Pancreas (tissue), 10 donors: ENCODE measurements at regions not wholly inside any gene's neighbourhood (a gene's known extent, or its start where the extent isn't known, plus 50 kb on each side); places are given as distances from the start of the nearest gene placed in this dataset.

ENCODE experiments used
- ATAC-seq, 4 donors: fragments of 200-7000 bp; cut with Tn5 transposase; one replicate each; pipeline versions ENCODE4 v1.8.0 to v1.9.1; 2020; ENCODE audit warnings: mild to moderate bottlenecking in 4 of 4, moderate library complexity in 4 of 4
- DNase-seq, 6 donors: peaks; one replicate each; pipeline ENCODE4 v3.0.0-alpha.2; 2020
- FAIRE-seq: peaks from 2 replicates; lab custom pipeline; 2012; peaks lifted over from hg19 to GRCh38; lab: Jason Lieb, UNC
- H3K27ac ChIP-seq, 4 donors: fragments of 200-600 bp; sonication (generic); 1 replicate in 3 of 4; 2 replicates in 1 of 4; pipeline versions ENCODE4 v1.5.0 to v1.8.0; 2020
- H3K27me3 ChIP-seq, 4 donors: fragments of 200-600 bp; one replicate each; pipeline ENCODE4 v1.8.0; 2021
- H3K36me3 ChIP-seq, 3 donors: fragments of 200-600 bp; sonication (generic) in 1 of 3; one replicate each; pipeline versions ENCODE4 v1.5.0 to v1.8.0; 2020 to 2021
- H3K4me1 ChIP-seq, 3 donors: fragments of 200-600 bp; one replicate each; pipeline ENCODE4 v1.8.0; 2021
- H3K4me3 ChIP-seq, 4 donors: fragments of 200-600 bp; sonication (generic) in 2 of 4; one replicate each; pipeline versions ENCODE4 v1.5.0 to v1.8.0; 2020 to 2021
- H3K9me3 ChIP-seq, 4 donors: fragments of 200-600 bp; one replicate each; pipeline ENCODE4 v1.8.0; 2021
- CTCF ChIP-seq, 4 donors: fragments of 200-600 bp; sonication (generic) in 3 of 4; IDR thresholded peaks; one replicate each; pipeline versions ENCODE4 v1.5.0 to v1.8.0; 2021; ENCODE audit warnings: antibody characterized with exemption in 4 of 4
- WGBS, 2 donors: extraction: QIAGEN DNeasy Blood & Tissue Kit; methylation state at CpG; one replicate each; pipeline ENCODE4 v1.1.7; 2013; 5-methylcytosine and 5-hydroxymethylcytosine counted together
- intact Hi-C, 3 donors: fragments of 100-400 bp; cut with DNase I; formaldehyde crosslinking; loops; one replicate each; pipeline versions ENCODE4 v1.11.1 to v1.14.2; 2022
- donor health status: healthy with polysubstance abuse.
- donor health status: DM: no; HTN: no; CAD: no; lungs with moderate emphysema.
- donor health status: DM: no; HTN: no; CAD: no.
- donor health status: control.
- donor health status: control.
- donor health status: Bipolar disorder and iron deficiency.
- donor health status: DM: yes; HTN: yes; CAD: no.
- donor health status: DM: no; HTN: no; CAD: no.
- donor health status: DM: no; HTN: no; CAD: no.
- donor health status: DM: yes; HTN: yes; CAD: no.

DNA sequence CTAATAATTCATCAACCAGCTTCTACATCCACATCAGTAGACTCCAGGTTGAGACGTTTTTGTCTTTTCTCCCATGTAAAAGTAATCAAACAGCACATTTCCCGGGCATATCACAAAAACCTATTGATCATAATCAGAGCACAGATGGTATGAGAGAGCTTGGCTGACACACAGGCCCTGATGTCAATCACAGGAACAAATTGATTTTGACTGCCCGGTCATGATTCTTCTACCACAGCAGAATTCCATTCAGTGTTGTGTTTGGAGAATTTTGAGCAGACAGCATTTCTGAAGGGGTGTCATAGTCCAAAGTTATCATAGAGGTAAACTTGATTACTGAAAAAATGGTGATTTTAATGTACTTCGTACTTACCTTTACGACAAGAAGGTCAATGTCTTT is 351.1 kb downstream of the ZSWIM6 start:
- no peaks in the 10 kb centered on the region for H3K36me3 ChIP-seq
- no peaks in the 10 kb centered on the region for H3K27me3 ChIP-seq
- TF ChIP-seq CTCF (IDR thresholded peaks at IDR 0.05), result no peak
- no peak overlapping the region for H3K4me3 ChIP-seq
- H3K9me3 ChIP-seq, result no peaks in the 10 kb centered on the region
- ATAC-seq (no peak), FAIRE-seq (no peak), DNase-seq (no peak)
- WGBS, 2 donors, result 51 to 52% methylated on average over 5 of the region's 5 CpGs
- intact Hi-C loops, result no loop called here
- no peak overlapping the region for H3K27ac ChIP-seq
- H3K4me1 ChIP-seq, result peaks cover 0 to 2% (median 0%) of the 10 kb centered on the region in 3 donors

GRCh38 chr5:61683926-61684325 is 351.9 kb downstream of the ZSWIM6 start:
- Histone ChIP-seq H3K27me3 (no peaks in the 10 kb centered on the region), H3K4me1 (peaks cover 0 to 2% (median 0%) of the 10 kb centered on the region in 3 donors), H3K36me3 (no peaks in the 10 kb centered on the region), H3K9me3 (no peaks in the 10 kb centered on the region), H3K4me3 (no peak overlapping the region), H3K27ac (no peak overlapping the region)
- intact Hi-C loops, result no loop called here
- no peak for TF ChIP-seq CTCF (IDR thresholded peaks at IDR 0.05)
- 75 to 83% methylated on average over 2 of the region's 2 CpGs for WGBS, 2 donors
- no peak for ATAC-seq
- DNase-seq, result no peak
- no peak for FAIRE-seq

DNA sequence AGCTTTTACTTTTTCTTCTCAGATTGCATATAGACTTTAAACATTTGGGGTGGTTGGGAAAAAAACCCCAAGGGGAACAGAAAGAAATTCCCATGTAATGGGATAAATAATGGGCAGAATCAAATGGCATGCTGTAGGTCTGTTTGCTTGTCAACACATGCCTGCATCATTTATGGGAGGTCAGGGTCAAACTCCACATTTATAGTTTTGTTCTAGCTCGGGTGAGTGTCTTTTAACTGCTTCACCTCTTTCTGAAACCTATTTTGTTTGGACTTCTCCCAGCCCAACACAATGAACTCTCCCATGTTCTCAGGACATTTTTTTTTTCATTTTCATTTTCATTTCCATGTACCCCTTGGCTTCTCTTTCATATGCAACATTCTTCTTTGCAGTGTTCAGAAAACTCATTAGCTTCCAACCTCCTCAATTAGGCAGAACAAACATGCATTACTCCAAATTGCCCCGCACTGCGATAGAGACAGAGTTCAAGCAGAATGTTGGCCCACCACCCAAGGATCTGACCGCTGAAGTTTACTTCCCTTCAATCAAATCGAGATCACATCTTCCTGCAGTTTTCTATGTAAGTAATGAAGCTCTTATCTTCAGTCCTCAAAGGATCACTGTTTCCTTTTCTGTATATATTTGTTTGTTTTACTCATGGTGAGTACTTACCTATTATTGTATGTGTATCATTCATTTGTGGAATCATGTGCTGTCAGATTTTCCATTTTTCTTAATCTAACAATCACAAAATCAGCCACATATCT is 354.6 kb downstream of the ZSWIM6 start:
- no peak overlapping the region for H3K4me3 ChIP-seq
- no peaks in the 10 kb centered on the region for H3K27me3 ChIP-seq
- peaks cover 0 to 2% (median 0%) of the 10 kb centered on the region in 3 donors for H3K4me1 ChIP-seq
- ATAC-seq (no peak), FAIRE-seq (no peak), DNase-seq (no peak)
- 43 to 49% methylated on average over 5 of the region's 5 CpGs for WGBS, 2 donors
- intact Hi-C loops, result no loop called here
- H3K9me3 ChIP-seq, result no peaks in the 10 kb centered on the region
- no peak overlapping the region for H3K27ac ChIP-seq
- H3K36me3 ChIP-seq, result no peaks in the 10 kb centered on the region
- TF ChIP-seq CTCF (IDR thresholded peaks at IDR 0.05), result no peak

- no peak for FAIRE-seq
- peak in 2 of 4 donors; percentile 28 to 49 for ATAC-seq
- Histone ChIP-seq H3K9me3 (no peaks in the 10 kb centered on the region), H3K27ac (no peak overlapping the region), H3K4me1 (peaks cover 0 to 2% (median 0%) of the 10 kb centered on the region in 3 donors), H3K36me3 (no peaks in the 10 kb centered on the region), H3K27me3 (no peaks in the 10 kb centered on the region), H3K4me3 (no peak overlapping the region)
- 24 to 26% methylated on average over 5 of the region's 5 CpGs for WGBS, 2 donors
- intact Hi-C loops, result no loop called here
- no peak for TF ChIP-seq CTCF (IDR thresholded peaks at IDR 0.05)
- no peak for DNase-seq
These were observed 355.3 kb downstream of the ZSWIM6 start for GRCh38 chr5:61687371-61687770.

GRCh38 chr5:61689153-61689846 is 357.2 kb downstream of the ZSWIM6 start:
- Histone ChIP-seq H3K9me3 (no peaks in the 10 kb centered on the region), H3K4me3 (no peak overlapping the region), H3K27me3 (no peaks in the 10 kb centered on the region), H3K36me3 (no peaks in the 10 kb centered on the region), H3K4me1 (peaks cover 0 to 2% (median 0%) of the 10 kb centered on the region in 3 donors), H3K27ac (no peak overlapping the region)
- intact Hi-C loops, result no loop called here
- FAIRE-seq (no peak), ATAC-seq (no peak), DNase-seq (no peak)
- WGBS, 2 donors, result 54 to 64% methylated on average over 3 of the region's 3 CpGs
- no peak for TF ChIP-seq CTCF (IDR thresholded peaks at IDR 0.05)
